Loucy (cell line): ENCODE measurements at regions not wholly inside any gene's neighbourhood (a gene's known extent, or its start where the extent isn't known, plus 50 kb on each side); places are given as distances from the start of the nearest gene placed in this dataset.

ENCODE experiments used
- CTCF ChIP-seq: fragments of 200-600 bp; sonication (generic); conservative IDR thresholded peaks from 2 replicates; pipeline ENCODE4 v1.5.1; 2014; ENCODE audit warnings: mild to moderate bottlenecking, antibody characterized with exemption, low read length
- EZH2phosphoT487 ChIP-seq: fragments of 200-600 bp; IDR thresholded peaks from 2 replicates; pipeline ENCODE4 v1.6.1; 2018; ENCODE audit warnings: antibody characterized with exemption, mild to moderate bottlenecking, moderate library complexity, borderline replicate concordance

- TF ChIP-seq CTCF (no peak), EZH2phosphoT487 (no peak)
Observed at GRCh38 chr4:79064806-79065205, 125.6 kb upstream of the PAQR3 start.
